ENCODE measurements at regions not wholly inside any gene's neighbourhood (a gene's known extent, or its start where the extent isn't known, plus 50 kb on each side); places are given as distances from the start of the nearest gene placed in this dataset.

DNA sequence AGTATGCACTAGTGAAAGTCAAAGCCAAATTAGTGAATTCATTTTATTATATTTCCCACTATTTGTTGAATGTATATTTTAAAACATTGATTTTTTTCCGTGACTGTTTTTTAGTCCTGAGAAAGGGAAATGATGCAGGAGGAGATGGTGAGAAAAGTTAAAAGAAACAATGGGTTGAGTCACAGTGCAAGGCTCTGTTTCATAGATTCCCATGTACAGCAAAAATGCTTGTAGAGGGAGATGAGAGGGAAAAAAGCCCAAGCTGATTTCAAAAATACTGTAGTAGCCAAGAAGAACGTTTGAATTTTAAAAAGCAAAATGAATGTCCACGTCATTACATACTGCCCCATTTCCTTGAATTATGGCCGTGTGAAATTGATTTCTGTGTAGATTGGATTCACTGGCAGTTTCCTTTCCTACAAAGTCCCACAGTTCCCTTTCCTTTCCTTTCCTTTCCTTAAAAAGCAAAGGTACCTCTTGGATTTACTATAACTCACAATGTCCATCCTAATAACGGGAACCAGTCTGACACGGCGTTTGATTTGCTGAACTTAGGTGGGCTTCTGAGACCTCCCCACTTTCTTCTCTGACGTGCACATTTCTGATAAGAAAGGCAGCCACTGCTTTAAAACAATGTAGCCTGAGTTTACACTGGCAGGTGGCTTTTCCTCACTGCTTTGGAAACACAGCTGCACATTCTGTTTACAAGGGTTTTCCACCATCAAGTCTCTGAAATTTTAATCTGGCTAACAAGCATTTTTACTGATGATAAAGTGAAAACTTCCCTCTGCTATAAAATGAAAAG is 63.7 kb downstream of the SPCS3 start:
- ATAC-seq (no peak), DNase-seq (no peak)
- intact Hi-C loops (cut with DNase I): loop anchor here in 1 of 2 donors (10.0 kb wide), 1 partner anchor 661 kb away; no protein-coding TSS in a partner anchor

DNA sequence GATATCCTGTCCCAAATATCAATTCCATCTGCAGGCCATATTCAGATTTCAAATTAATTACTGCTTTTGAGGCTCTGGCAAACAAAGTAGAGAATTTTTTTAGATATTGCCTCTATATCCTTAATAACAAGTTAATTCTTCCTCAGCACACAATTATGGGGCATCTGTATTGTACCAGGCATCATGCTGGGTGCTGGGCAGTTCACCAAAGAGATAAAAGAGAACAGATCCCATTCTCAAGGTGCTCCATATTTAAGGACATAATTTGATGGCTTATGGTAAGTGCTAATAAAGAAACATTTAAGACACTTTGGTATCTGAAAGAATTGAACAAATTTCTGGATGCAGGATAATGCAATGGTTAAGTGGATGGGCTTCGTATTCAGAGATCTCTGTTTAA is 65.8 kb downstream of the SPCS3 start:
- DNase-seq (no peak), ATAC-seq (no peak)
- intact Hi-C loops (cut with DNase I): loop anchor here in 1 of 2 donors (10.0 kb wide), 1 partner anchor 659 kb away; no protein-coding TSS in a partner anchor

DNA sequence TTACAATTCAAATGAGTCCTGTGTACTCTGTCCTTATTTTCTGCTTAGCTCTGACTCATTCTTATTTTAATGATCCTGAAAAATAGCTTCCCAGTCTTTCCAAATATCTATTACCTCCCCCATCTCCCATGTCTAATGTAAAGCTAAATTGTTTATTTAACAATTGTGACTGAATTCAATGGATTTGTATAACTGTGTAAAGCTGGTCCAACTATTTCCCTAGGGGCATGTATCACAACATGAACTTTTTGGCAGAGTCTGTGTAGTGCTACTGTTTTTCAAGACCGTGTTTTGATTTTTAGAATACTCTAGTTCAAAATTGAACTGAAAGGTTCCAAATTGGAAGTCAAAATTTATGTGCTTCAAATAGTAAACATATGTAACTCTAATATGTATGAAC is 67.8 kb downstream of the SPCS3 start:
- ATAC-seq (no peak), DNase-seq (no peak)
- intact Hi-C loops (cut with DNase I): loop anchor here in 1 of 2 donors (10.0 kb wide), 1 partner anchor 657 kb away; no protein-coding TSS in a partner anchor

DNA sequence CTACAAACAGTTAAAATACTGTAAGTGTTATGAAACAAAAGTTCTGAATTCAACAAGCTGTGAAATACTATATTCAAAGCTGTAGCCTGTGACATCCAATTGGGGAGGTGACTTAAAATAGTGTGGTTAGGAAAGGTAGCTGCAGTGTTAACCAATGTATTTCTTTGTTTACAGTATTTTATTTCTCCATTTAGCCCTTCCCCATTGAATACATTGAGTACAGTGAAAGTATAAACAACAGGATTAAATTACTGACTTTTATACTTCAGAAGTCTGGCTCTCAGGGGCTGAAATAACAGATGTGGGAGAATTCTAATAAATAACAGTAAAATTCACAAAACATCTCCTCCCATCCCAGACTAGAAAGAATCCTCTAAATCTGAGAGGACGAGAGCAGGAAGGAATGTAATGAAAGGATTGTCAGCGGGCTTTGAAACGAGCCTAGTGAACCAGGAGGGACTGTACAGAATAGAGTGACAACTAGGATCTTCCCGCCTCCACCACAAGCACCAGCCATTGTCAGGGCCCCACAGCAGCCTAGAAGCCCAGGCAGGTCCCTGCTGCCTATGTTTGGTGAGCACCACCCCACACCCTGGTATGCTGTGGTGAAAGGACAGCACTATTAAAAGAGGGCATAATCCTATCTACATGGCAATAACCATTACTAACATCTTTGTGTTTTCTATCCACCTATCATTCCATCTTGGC is 73.7 kb downstream of the SPCS3 start:
- intact Hi-C loops (cut with DNase I): no loop called here
- no peak for DNase-seq
- no peak for ATAC-seq

DNA sequence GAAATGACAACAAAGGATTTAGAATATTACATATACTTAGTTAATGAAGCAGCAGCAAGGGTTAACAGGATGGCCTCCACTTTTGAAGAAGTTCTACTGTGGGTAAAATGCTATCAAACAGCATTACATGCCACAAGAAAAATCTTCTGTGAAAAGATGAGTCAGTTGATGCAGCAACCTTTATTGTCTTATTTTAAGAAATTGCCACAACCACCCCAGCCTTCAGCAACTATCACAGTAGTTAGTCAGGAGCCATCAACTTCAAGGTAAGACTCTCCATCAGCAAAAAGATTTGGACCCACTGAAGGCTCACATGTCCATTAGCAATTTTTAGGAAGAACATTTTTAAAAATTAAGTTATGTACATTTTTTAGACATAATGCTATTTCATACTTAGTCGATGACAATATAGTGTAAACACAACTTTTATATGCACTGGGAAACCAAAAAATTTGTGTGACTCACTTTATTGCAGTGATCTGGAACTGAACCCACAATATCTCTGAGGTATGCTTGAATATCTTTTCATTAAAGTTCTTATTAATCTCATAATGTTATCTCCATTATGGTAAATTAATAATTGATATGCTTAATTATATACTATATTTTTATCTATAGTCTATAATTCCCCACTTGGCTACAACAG is 81.2 kb downstream of the SPCS3 start:
- DNase-seq: no peak
- intact Hi-C loops (cut with DNase I): no loop called here

DNA sequence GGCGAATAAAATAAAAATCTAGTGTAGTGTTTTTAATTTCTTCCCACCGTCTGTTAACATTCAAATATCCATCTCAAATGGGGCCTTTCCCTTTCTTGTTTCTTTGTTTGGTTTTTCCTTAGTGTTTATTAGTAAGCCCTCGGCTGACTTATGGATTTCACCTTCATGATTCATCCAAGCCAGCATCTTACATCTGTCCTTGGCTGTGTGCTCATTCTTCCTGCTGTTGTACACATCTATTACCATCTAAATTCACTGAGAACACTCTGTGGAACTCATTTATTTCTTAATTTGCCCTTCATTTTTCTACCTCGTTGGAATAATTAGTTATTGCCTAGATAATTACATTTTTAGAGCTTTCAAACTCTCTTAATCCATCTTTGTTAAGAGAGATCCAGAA is 84.9 kb downstream of the SPCS3 start:
- no peak for ATAC-seq
- intact Hi-C loops (cut with DNase I): no loop called here

More for the DNA sequence above, 81.2 kb downstream of the SPCS3 start:
- no peak for ATAC-seq

DNA sequence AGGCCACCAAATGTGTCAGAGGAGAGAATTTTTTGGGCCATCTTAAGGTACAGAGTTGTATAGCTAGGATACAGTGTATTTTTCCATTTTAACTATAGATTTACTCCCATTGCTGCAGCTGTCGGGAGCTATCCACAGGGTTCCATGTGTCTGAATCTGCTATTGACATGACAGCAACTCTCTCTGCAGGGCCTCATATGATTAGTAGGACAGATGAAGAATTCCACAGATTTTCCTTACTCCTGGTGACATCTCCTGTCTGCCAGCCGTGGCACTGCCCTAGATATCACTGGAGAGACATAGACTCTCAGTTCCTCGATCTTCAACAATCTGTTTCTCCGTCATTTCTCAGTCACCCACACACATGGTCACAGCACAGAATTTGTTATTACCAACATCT is 86.5 kb downstream of the SPCS3 start:
- DNase-seq (no peak), ATAC-seq (no peak)
- intact Hi-C loops (cut with DNase I): no loop called here

More for the DNA sequence above, 84.9 kb downstream of the SPCS3 start:
- no peak for DNase-seq

DNA sequence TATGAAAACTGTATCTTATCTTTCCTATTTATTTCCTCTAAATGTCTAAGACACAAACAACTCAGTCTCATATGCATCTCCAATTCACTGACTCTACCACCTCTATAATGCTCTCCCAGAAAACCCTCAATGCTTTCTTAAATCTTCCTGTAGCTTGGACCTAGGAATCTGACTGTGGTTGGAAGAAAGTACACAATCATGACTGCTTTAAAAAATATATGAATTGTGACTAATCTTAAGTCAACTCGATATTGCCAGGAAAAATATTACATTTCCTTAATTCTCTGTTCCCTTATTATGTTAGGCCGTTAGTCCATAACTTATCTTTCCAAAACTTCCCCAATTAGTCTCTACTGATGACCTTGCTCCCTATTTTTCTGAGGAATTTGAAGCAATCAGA is 87.0 kb downstream of the SPCS3 start:
- intact Hi-C loops (cut with DNase I): no loop called here
- ATAC-seq (no peak), DNase-seq (no peak)

DNA sequence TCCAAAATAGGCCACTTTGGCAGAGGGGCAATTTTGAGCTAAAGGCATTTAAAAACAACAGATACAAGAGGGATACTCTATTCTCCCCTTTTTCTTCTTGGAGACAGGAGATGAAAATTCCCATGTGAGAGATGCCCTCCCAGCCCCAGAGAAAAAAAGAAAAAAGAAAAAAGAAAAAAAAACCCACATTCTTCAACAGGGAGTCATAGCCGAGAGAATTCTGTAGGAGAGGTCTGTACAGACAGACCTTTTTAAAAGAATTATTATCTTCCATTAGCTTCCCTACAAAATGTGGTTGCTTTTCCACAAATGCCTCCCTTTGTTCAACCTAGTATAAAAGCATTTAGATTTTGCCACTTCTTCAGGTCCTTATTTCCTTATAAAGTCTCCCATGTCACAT is 89.9 kb downstream of the SPCS3 start:
- ATAC-seq: no peak
- DNase-seq: no peak
- intact Hi-C loops (cut with DNase I): no loop called here

DNA sequence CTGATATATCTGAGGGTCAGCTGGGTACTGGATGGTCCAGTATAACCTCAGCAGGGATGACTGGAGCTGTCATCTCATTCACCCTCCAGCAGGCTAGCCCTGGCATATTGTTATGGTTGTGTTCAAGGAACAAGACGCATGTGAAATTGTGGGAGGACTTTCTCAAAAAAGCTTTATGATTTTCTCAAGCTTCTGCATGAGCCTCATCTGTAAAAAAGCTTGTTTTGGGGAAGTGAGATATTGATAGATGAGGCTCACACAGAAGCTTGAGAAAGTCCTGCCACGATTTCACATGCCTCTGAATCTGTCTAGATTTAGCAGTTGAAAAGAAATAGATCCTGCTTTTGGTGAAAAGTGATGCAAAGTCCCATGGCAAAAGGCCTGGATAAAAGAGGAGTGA is 93.4 kb downstream of the SPCS3 start:
- intact Hi-C loops (cut with DNase I): no loop called here
- ATAC-seq (no peak), DNase-seq (no peak)

DNA sequence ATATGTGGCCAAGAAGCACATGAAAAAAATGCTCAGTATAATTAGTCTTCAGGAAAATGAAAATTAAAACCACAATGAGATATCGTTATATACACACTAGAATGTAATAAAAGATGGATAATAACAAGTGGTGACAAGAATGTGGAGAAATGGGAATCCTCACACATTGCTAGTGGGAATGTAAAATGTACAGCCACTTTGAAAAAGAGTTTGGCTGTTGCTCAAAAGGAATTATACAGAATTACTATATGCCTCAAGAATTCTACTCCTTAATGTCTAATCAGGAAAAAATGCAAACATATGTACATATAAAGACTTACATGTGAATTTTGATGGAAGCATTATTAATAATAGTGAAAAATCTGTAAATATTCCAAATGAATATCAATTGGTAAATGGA is 102.2 kb downstream of the SPCS3 start:
- DNase-seq (no peak), ATAC-seq (no peak)
- intact Hi-C loops (cut with DNase I): no loop called here

DNA sequence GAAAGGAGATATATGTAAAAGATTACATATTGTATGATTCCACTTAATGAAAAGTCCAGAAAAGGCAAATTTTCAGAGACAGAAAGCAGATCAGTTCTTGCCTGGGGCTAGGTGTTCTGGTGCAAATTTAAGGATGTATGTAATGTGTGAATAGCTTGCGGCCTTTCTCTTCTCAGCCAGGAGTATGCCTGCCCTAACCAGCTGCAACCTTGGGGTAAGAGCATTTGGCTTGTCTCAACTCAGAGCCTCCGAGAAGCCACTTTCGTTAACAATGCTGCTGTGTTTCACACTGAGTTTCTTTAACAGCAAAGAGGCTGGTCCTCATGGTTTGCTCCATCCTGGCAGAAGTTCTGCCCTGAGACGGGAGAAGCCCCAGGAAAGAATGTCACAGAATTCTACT is 102.7 kb downstream of the SPCS3 start:
- ATAC-seq: no peak
- intact Hi-C loops (cut with DNase I): no loop called here
- DNase-seq: no peak

DNA sequence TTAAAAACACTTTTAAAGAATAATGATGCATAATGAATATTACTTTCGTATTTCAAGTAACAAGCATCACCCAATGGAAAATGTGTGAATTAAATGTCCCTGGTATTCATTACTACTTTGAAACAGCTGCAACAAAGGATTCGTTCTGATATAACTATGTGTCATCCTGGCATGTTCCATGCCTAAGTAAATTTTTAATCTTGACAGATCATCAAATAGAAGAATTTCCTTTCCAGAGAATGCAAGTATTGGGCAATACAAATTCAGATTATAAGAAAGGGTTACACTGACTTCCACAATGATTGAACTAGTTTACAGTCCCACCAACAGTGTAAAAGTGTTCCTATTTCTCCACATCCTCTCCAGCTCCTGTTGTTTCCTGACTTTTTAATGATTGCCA is 105.3 kb downstream of the SPCS3 start:
- no peak for ATAC-seq
- intact Hi-C loops (cut with DNase I): no loop called here
- no peak for DNase-seq

DNA sequence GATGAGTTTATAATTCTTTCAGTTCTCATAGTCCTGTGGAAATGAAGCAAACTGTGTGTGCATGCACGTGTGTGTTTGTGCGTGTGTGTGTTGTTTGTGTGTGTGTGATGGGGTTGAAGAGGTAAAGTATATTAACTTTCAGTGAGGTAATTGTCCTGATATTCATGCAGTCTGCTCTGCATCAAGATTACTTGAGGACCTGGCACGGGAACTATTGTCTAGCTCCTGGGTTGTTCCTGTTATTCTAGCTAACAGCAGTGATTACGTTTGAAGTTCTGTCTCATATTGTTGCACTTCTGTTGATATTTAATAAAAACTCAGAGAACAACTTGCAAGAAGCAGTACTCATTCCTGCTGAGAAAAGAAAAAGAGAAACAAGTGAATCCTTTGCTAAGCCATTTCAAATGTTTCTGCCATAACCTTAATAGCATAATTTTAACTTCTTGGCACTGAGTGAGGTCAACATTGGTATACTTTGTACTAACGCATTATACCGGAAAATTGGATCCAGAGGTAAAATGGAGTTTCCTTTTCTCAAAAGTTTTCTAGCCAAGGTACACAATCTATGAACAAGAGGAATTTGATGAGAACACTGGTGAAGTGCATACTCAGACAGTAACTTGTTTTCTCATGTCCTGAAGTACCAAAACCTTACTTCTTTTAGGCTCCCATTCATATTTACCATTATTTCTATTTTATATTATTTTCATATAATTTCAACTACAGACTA is 113.2 kb downstream of the SPCS3 start:
- ATAC-seq (no peak), DNase-seq (no peak)
- intact Hi-C loops (cut with DNase I): no loop called here

DNA sequence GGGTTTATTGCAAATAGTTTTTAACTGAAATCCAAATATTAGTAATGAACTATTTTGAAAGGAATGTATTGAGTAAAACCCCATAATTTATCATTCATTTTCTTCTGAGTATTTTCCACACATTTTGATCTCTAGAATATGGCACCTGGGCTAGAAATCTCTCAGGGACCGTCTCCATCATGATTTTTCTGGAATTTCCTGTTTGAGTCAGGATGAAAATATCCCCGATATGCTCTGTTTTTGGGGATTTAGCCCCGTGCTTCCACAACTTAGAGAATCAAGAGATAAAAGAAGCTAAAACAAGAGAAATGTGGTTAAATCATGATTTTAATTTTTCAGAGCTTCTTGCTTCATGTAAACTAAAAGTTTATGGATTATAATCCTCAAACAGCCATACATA is 114.2 kb downstream of the SPCS3 start:
- DNase-seq (no peak), ATAC-seq (no peak)
- intact Hi-C loops (cut with DNase I): no loop called here

DNA sequence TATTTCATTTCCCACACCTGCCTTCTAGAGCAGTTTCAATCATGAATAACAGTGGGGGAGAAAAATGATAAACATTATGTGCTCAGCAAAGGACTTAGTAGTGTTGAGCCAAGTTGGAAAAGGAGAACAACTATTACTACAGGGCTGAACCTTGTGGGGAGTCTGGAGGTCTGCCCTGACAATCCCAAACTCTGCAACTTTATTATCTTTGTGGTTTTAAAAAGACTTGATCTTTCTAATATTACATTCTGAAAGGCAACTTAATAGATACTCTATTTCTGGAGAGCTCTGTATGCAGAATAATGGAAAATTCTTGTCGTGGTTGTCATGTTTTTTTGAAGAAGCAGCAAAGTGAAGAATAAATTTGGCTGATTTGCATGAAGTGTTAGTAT is 116.1 kb downstream of the SPCS3 start:
- ATAC-seq (no peak), DNase-seq (no peak)
- intact Hi-C loops (cut with DNase I): no loop called here

DNA sequence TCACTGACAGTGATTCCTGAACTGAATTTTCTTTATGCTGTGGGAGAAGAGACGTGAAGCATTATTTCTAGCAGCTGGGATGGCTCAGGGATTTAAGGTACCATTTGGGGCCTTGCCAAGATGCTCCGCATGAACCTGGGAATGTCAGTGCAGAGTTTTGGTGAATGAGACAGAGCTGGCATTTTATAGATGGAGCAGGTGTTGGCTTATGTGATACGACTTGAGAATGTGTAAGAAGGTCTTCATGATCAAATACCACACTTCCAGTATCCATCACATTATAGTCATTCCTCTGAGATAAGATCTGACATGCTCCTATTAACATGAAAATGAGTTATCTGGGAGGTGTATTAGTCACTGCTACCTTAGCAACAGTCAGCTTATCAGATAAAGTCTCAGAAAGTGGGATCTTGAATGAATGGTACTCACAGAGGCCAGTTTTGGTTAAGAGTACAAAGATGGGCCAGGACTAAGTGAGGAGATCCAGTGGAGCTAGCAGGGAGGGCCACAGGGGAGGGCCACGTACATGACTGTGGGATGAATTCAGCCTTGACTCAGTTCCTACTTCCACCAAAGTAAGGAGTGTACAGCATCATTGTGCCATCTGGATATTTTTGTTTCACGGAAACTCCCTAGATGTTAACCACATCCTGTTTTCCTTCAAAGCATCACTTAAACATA is 116.7 kb downstream of the SPCS3 start:
- ATAC-seq (no peak), DNase-seq (no peak)
- intact Hi-C loops (cut with DNase I): no loop called here

DNA sequence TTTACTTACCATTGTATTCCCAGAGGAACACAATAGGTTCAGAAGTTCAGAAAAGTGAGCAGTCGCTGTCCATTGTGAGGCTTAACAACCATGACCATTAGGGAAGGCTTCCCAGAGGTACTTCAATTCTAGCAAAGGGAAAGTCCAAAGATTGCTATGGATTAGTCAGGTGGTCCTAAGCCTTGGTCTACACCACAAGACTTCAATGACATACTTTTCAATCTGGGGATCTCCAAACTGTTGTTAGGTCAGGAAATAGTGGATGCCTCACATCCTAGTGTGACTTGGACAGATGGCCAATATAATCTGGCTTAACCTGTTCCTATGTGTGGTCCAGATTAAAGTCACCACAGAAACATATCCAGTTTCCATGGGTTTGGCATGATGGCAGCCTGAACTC is 118.0 kb downstream of the SPCS3 start:
- ATAC-seq (no peak), DNase-seq (no peak)
- intact Hi-C loops (cut with DNase I): no loop called here

DNA sequence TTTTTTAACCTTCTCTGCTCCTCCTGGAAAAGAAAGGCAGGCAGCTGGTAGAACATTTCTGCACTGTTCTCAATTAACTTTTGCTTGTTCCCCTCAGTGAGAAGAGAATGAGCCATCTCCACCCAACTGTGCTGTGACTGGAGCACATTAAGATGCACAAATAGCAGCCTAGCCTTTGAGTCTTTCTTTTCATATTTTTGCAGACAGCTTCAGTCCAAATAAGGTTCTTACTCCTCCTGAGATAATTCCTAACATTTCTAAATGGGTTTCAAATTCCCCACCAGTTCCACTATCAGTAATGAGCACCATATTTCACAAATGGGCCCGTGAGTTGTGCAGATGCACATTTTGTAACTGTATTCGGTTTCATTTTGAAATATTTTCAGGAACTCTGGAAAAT is 118.6 kb downstream of the SPCS3 start:
- ATAC-seq (no peak), DNase-seq (no peak)
- intact Hi-C loops (cut with DNase I): no loop called here
